ENCODE measurements at regions not wholly inside any gene's neighbourhood (a gene's known extent, or its start where the extent isn't known, plus 50 kb on each side); places are given as distances from the start of the nearest gene placed in this dataset.

- TF ChIP-seq, protein P1, sequence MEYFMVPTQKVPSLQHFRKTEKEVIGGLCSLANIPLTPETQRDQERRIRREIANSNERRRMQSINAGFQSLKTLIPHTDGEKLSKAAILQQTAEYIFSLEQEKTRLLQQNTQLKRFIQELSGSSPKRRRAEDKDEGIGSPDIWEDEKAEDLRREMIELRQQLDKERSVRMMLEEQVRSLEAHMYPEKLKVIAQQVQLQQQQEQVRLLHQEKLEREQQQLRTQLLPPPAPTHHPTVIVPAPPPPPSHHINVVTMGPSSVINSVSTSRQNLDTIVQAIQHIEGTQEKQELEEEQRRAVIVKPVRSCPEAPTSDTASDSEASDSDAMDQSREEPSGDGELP (IDR thresholded peaks at IDR 0.05; ENCODE audit: borderline replicate concordance, low read depth), result peak; percentile 37; the same call in 1 of the 2 replicates
- TF ChIP-seq NFE2L2 (IDR thresholded peaks at IDR 0.05; ENCODE audit: low read length) (no peak), KDM5A (IDR thresholded peaks at IDR 0.05; ENCODE audit: borderline replicate concordance, low read length) (no peak), JUND (CRISPR knock-in tag; IDR thresholded peaks at IDR 0.05) (no peak), NFYC (CRISPR knock-in tag; IDR thresholded peaks at IDR 0.05) (peak; percentile 51; the same call in 1 of the 2 replicates), ZKSCAN8 (CRISPR knock-in tag; IDR thresholded peaks at IDR 0.05; ENCODE audit: borderline replicate concordance) (peak; percentile 80; the same call in 1 of the 2 replicates), THYN1 (CRISPR knock-in tag; IDR thresholded peaks at IDR 0.05; ENCODE audit: borderline replicate concordance, low read depth) (no peak), HMGXB3 (CRISPR knock-in tag; IDR thresholded peaks at IDR 0.05; ENCODE audit: borderline replicate concordance) (peak; percentile 49; the same call in 1 of the 2 replicates), SRF (IDR thresholded peaks at IDR 0.05; ENCODE audit: low read depth, low read length) (no peak), ZNF136 (CRISPR knock-in tag; IDR thresholded peaks at IDR 0.05; ENCODE audit: low read depth) (peak; percentile 29; the same call in 1 of the 2 replicates), MTA1 (CRISPR knock-in tag; IDR thresholded peaks at IDR 0.05; ENCODE audit: borderline replicate concordance) (no peak), JUN (CRISPR knock-in tag; IDR thresholded peaks at IDR 0.05) (no peak), SRY (CRISPR knock-in tag; IDR thresholded peaks at IDR 0.05) (no peak), TCF7L2 (IDR thresholded peaks at IDR 0.05; ENCODE audit: low read depth, low read length) (0 out of 2 replicates have a peak, but pooled peaks have one; percentile 22), ZNF770 (CRISPR knock-in tag; IDR thresholded peaks at IDR 0.05) (no peak), NCOA2 (CRISPR knock-in tag; IDR thresholded peaks at IDR 0.05) (peak; percentile 96)
- TF ChIP-seq, protein P2, sequence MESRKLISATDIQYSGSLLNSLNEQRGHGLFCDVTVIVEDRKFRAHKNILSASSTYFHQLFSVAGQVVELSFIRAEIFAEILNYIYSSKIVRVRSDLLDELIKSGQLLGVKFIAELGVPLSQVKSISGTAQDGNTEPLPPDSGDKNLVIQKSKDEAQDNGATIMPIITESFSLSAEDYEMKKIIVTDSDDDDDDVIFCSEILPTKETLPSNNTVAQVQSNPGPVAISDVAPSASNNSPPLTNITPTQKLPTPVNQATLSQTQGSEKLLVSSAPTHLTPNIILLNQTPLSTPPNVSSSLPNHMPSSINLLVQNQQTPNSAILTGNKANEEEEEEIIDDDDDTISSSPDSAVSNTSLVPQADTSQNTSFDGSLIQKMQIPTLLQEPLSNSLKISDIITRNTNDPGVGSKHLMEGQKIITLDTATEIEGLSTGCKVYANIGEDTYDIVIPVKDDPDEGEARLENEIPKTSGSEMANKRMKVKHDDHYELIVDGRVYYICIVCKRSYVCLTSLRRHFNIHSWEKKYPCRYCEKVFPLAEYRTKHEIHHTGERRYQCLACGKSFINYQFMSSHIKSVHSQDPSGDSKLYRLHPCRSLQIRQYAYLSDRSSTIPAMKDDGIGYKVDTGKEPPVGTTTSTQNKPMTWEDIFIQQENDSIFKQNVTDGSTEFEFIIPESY (CRISPR knock-in tag; IDR thresholded peaks at IDR 0.05), result no peak
Observed at GRCh38 chr7:17184805-17185689, 113.4 kb upstream of the AHR start (continued).

Data from HepG2 (cell line).